WTC11 (cell line): ENCODE measurements at regions not wholly inside any gene's neighbourhood (a gene's known extent, or its start where the extent isn't known, plus 50 kb on each side); places are given as distances from the start of the nearest gene placed in this dataset.
A peak's percentile ranks its signal among the peaks of the same experiment; 100 is the strongest.

ENCODE experiments used
- ATAC-seq: fragments of 200-7000 bp; cut with Tn5 transposase; 2 replicates; pipeline ENCODE4 v1.10.0; 2021; ENCODE audit warnings: mild to moderate bottlenecking, moderate library complexity
- CTCF ChIA-PET: fragments of 300-600 bp; sonication (Branson Sonifier 250); formaldehyde crosslinking; loops from one replicate; lab custom pipeline; 2021; ENCODE audit warnings: antibody characterized with exemption; lab: Charles Lee
- POLR2A ChIA-PET: fragments of 350-600 bp; sonication (Branson Sonifier 250); formaldehyde crosslinking; loops from one replicate; lab custom pipeline; 2021; ENCODE audit warnings: antibody characterized with exemption; lab: Charles Lee
- DNase-seq: peaks from one replicate; pipeline ENCODE4 v3.0.0; 2021; ENCODE audit warnings: low spot score
- H3K27ac Mint-ChIP-seq: 2 replicates; pipeline ENCODE4 v1.8.0; 2021; ENCODE audit warnings: mixed read lengths
- H3K27me3 Mint-ChIP-seq: 2 replicates; pipeline ENCODE4 v1.8.0; 2021; ENCODE audit warnings: low read depth, mild to moderate bottlenecking, moderate library complexity, mixed read lengths
- H3K36me3 Mint-ChIP-seq: 2 replicates; pipeline ENCODE4 v1.8.0; 2021; ENCODE audit warnings: mixed read lengths
- H3K4me1 Mint-ChIP-seq: 2 replicates; pipeline ENCODE4 v1.8.0; 2022; ENCODE audit warnings: mixed read lengths
- H3K4me3 Mint-ChIP-seq: 2 replicates; pipeline ENCODE4 v1.8.0; 2021; ENCODE audit warnings: mild to moderate bottlenecking, moderate library complexity, mixed read lengths
- H3K9me3 Mint-ChIP-seq: 2 replicates; pipeline ENCODE4 v1.8.0; 2021; ENCODE audit warnings: mixed read lengths
- ATF6 ChIP-seq: sonication (generic); formaldehyde crosslinking; IDR thresholded peaks from 2 replicates; pipeline ENCODE4 v1.8.1; 2023; ENCODE audit warnings: mild to moderate bottlenecking, missing genetic modification reagents
- CREB1 ChIP-seq: sonication (generic); formaldehyde crosslinking; IDR thresholded peaks from 2 replicates; pipeline ENCODE4 v1.8.0; 2023; ENCODE audit warnings: mild to moderate bottlenecking, missing genetic modification reagents
- CREM ChIP-seq: sonication (generic); formaldehyde crosslinking; IDR thresholded peaks from 2 replicates; pipeline ENCODE4 v1.8.1; 2022; ENCODE audit warnings: mild to moderate bottlenecking, missing genetic modification reagents, moderate library complexity
- GTF2I ChIP-seq: fragments of 250-450 bp; sonication (Bioruptor Pico); conservative IDR thresholded peaks from 2 replicates; pipeline ENCODE4 v1.4.0; 2021; ENCODE audit warnings: mild to moderate bottlenecking
- MLX ChIP-seq: sonication (generic); formaldehyde crosslinking; IDR thresholded peaks from 2 replicates; pipeline ENCODE4 v1.8.1; 2023; ENCODE audit warnings: mild to moderate bottlenecking, missing genetic modification reagents, moderate library complexity
- MXD4 ChIP-seq: fragments of 250-450 bp; sonication (Bioruptor Pico); IDR thresholded peaks from 2 replicates; pipeline ENCODE4 v1.8.0; 2021; ENCODE audit warnings: mild to moderate bottlenecking, moderate library complexity, borderline replicate concordance
- NR3C1 ChIP-seq: sonication (generic); formaldehyde crosslinking; conservative IDR thresholded peaks from 2 replicates; pipeline ENCODE4 v1.8.1; 2023; ENCODE audit warnings: low read depth, mild to moderate bottlenecking, missing genetic modification reagents
- TCF7 ChIP-seq: sonication (generic); formaldehyde crosslinking; IDR thresholded peaks from 2 replicates; pipeline ENCODE4 v1.8.0; 2022; ENCODE audit warnings: mild to moderate bottlenecking, low read depth, missing genetic modification reagents, moderate library complexity
- TEAD1 ChIP-seq: sonication (generic); formaldehyde crosslinking; IDR thresholded peaks from 2 replicates; pipeline ENCODE4 v1.8.0; 2022; ENCODE audit warnings: mild to moderate bottlenecking, missing genetic modification reagents
- TEAD4 ChIP-seq: sonication (generic); formaldehyde crosslinking; IDR thresholded peaks from 2 replicates; pipeline ENCODE4 v1.8.0; 2022; ENCODE audit warnings: mild to moderate bottlenecking, missing genetic modification reagents
- USF2 ChIP-seq: sonication (generic); formaldehyde crosslinking; IDR thresholded peaks from 2 replicates; pipeline ENCODE4 v1.8.1; 2023; ENCODE audit warnings: mild to moderate bottlenecking, missing genetic modification reagents, moderate library complexity
- ZMAT4 ChIP-seq: fragments of 250-450 bp; sonication (Bioruptor Pico); IDR thresholded peaks from 2 replicates; pipeline ENCODE4 v1.9.0; 2021; ENCODE audit warnings: mild to moderate bottlenecking
- ZNF671 ChIP-seq: fragments of 250-450 bp; sonication (Bioruptor Pico); IDR thresholded peaks from 2 replicates; pipeline ENCODE4 v1.8.0; 2021; ENCODE audit warnings: mild to moderate bottlenecking
- ZSCAN18 ChIP-seq: fragments of 250-450 bp; sonication (Bioruptor Pico); IDR thresholded peaks from 2 replicates; pipeline ENCODE4 v2.1.2; 2022; ENCODE audit warnings: mild to moderate bottlenecking, moderate library complexity
- TF ChIP-seq, protein P1 (sequence below): sonication (generic); formaldehyde crosslinking; IDR thresholded peaks from 2 replicates; pipeline ENCODE4 v1.8.1; 2023; ENCODE audit warnings: mild to moderate bottlenecking, missing genetic modification reagents
- TF ChIP-seq, protein P2 (sequence below): sonication (generic); formaldehyde crosslinking; IDR thresholded peaks from 2 replicates; pipeline ENCODE4 v1.8.0; 2022; ENCODE audit warnings: mild to moderate bottlenecking, missing genetic modification reagents
- TF ChIP-seq, protein P3 (sequence below): sonication (generic); formaldehyde crosslinking; IDR thresholded peaks from 2 replicates; pipeline ENCODE4 v1.8.1; 2022; ENCODE audit warnings: low read depth, missing genetic modification reagents, borderline replicate concordance

DNA sequence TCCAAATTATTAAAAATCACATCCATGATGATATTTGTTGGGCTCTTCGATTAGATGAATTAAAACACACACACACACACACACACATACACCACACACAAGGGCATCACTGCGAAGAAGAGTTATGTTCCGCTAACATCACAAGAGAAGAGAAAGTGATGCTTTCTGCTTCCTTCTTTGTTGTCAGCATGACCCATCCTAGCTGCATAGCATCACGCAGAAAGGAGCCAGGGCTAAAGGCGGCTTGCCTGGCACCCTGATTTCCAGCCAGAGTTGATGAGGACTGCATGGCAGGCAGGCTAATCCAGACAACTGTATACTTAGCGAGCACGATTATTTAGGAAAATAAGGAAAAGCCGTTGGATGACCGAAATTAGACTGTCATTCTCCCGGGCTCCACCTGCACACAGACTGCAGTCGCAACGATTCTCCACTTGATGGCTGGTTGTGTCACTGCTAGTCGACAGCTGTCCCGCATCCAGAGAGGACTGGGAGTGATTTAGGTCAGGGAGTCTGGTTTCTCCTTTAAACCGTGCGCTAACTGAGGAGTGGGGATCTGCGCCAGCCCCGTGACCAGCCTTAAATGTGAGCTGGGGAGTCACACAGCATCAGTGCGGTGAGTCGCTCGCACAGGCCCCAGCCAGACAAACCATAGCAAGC, 70.6 kb upstream of the SOX4 start:
- ATAC-seq (peak; percentile 96), DNase-seq (peak; percentile 50)
- ChIA-PET POLR2A (interaction anchor here (0.5 to 0.6 kb wide), 2 partner anchors 71 to 108 kb away, joined by 3 read pairs; no protein-coding TSS in a partner anchor), CTCF (interaction anchor here (0.6 to 2.2 kb wide), 4 partner anchors 64 to 223 kb away, joined by 3 to 22 read pairs (median 3); partner anchors contain the start of gene SOX4)
- no peak overlapping the region for H3K4me3 Mint-ChIP-seq
- H3K27ac Mint-ChIP-seq = no peak overlapping the region
- no peaks in the 10 kb centered on the region for H3K9me3 Mint-ChIP-seq
- TF ChIP-seq NR3C1 (no peak), ZNF671 (CRISPR knock-in tag) (no peak), ZSCAN18 (no peak), ATF6 (CRISPR knock-in tag) (no peak), ZMAT4 (CRISPR knock-in tag) (no peak)
- H3K36me3 Mint-ChIP-seq = no peaks in the 10 kb centered on the region
- H3K27me3 Mint-ChIP-seq = no peaks in the 10 kb centered on the region
- peaks cover 16% of the 10 kb centered on the region for H3K4me1 Mint-ChIP-seq

DNA sequence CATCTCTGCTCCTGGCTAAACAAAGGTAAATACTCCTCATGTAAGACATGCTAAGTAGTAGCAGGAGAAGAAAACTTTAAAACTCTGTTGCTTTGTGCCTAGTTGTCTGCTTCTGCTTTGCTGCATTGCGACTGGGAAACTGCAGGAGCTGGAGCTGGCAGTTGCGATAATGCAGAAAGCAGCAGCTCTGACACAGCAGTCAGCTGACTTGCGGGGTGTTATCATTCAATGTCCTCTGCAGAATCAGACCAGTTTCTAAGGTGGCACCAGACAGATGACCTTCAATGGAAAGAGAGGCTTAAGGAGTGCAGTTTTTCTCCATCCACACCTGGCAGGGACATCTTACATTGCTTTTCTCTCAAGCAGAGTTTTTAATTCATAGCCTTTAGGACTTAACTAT, 69.9 kb upstream of the SOX4 start:
- H3K27ac Mint-ChIP-seq = no peak overlapping the region
- no peaks in the 10 kb centered on the region for H3K36me3 Mint-ChIP-seq
- H3K27me3 Mint-ChIP-seq = no peaks in the 10 kb centered on the region
- TF ChIP-seq MXD4 (CRISPR knock-in tag) (no peak), CREB1 (CRISPR knock-in tag) (no peak), TCF7 (CRISPR knock-in tag) (no peak), USF2 (CRISPR knock-in tag) (no peak), CREM (no peak)
- TF ChIP-seq, protein P1, sequence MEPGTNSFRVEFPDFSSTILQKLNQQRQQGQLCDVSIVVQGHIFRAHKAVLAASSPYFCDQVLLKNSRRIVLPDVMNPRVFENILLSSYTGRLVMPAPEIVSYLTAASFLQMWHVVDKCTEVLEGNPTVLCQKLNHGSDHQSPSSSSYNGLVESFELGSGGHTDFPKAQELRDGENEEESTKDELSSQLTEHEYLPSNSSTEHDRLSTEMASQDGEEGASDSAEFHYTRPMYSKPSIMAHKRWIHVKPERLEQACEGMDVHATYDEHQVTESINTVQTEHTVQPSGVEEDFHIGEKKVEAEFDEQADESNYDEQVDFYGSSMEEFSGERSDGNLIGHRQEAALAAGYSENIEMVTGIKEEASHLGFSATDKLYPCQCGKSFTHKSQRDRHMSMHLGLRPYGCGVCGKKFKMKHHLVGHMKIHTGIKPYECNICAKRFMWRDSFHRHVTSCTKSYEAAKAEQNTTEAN = no peak
- TF ChIP-seq, protein P2, sequence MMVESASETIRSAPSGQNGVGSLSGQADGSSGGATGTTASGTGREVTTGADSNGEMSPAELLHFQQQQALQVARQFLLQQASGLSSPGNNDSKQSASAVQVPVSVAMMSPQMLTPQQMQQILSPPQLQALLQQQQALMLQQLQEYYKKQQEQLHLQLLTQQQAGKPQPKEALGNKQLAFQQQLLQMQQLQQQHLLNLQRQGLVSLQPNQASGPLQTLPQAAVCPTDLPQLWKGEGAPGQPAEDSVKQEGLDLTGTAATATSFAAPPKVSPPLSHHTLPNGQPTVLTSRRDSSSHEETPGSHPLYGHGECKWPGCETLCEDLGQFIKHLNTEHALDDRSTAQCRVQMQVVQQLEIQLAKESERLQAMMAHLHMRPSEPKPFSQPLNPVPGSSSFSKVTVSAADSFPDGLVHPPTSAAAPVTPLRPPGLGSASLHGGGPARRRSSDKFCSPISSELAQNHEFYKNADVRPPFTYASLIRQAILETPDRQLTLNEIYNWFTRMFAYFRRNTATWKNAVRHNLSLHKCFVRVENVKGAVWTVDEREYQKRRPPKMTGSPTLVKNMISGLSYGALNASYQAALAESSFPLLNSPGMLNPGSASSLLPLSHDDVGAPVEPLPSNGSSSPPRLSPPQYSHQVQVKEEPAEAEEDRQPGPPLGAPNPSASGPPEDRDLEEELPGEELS (CRISPR knock-in tag) = no peak
- H3K4me1 Mint-ChIP-seq = peaks cover 16% of the 10 kb centered on the region
- ATAC-seq = no peak
- CTCF ChIA-PET = interaction anchor here (1.2 to 2.2 kb wide), 3 partner anchors 64 to 70 kb away, joined by 3 to 22 read pairs (median 3); partner anchors contain the start of gene SOX4
- no peaks in the 10 kb centered on the region for H3K9me3 Mint-ChIP-seq
- POLR2A ChIA-PET = interaction anchor here (0.6 kb wide), 1 partner anchor 71 kb away, joined by 3 read pairs; no protein-coding TSS in a partner anchor
- DNase-seq = no peak
- H3K4me3 Mint-ChIP-seq = no peak overlapping the region

GRCh38 chr6:21524201-21524600, 69.3 kb upstream of the SOX4 start:
- no peaks in the 10 kb centered on the region for H3K27me3 Mint-ChIP-seq
- H3K4me1 Mint-ChIP-seq = peaks cover 16% of the 10 kb centered on the region
- DNase-seq (no peak), ATAC-seq (no peak)
- ChIA-PET CTCF (interaction anchor here (2.2 kb wide), 1 partner anchor 65 kb away, joined by 22 read pairs; no protein-coding TSS in a partner anchor), POLR2A (no interaction called here)
- H3K27ac Mint-ChIP-seq = no peak overlapping the region
- no peaks in the 10 kb centered on the region for H3K9me3 Mint-ChIP-seq
- H3K36me3 Mint-ChIP-seq = no peaks in the 10 kb centered on the region
- no peak overlapping the region for H3K4me3 Mint-ChIP-seq
- no peak for TF ChIP-seq ZNF671 (CRISPR knock-in tag)
- TF ChIP-seq MLX (CRISPR knock-in tag) = no peak
- TF ChIP-seq TEAD1 (CRISPR knock-in tag) = no peak
- TF ChIP-seq, protein P3, sequence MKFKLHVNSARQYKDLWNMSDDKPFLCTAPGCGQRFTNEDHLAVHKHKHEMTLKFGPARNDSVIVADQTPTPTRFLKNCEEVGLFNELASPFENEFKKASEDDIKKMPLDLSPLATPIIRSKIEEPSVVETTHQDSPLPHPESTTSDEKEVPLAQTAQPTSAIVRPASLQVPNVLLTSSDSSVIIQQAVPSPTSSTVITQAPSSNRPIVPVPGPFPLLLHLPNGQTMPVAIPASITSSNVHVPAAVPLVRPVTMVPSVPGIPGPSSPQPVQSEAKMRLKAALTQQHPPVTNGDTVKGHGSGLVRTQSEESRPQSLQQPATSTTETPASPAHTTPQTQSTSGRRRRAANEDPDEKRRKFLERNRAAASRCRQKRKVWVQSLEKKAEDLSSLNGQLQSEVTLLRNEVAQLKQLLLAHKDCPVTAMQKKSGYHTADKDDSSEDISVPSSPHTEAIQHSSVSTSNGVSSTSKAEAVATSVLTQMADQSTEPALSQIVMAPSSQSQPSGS (CRISPR knock-in tag) = no peak
- no peak for TF ChIP-seq TEAD4 (CRISPR knock-in tag)
- no peak for TF ChIP-seq GTF2I (CRISPR knock-in tag)
